ENCODE measurements at regions not wholly inside any gene's neighbourhood (a gene's known extent, or its start where the extent isn't known, plus 50 kb on each side); places are given as distances from the start of the nearest gene placed in this dataset.

DNA sequence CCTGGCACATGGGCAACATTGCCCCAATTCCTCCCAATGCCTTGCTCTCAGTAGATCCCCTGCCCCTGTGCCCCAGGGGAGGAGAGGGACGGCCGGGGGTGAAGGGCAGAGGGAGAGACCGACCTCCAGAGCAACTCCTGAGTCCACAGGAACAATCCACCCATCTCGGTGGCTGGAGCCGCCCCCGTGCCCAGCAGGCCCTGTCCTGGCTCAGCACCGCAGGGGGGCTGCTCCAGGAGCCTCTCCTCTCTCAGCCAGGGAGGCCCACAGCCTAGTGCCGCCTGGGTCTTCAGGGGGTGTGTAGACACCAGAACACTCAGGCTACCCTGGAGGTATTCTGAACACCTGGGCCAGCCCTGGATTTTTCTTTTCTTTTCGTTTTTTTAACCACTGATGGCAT lies 233.7 kb upstream of the SDK2 start:
- TF ChIP-seq, protein P1, sequence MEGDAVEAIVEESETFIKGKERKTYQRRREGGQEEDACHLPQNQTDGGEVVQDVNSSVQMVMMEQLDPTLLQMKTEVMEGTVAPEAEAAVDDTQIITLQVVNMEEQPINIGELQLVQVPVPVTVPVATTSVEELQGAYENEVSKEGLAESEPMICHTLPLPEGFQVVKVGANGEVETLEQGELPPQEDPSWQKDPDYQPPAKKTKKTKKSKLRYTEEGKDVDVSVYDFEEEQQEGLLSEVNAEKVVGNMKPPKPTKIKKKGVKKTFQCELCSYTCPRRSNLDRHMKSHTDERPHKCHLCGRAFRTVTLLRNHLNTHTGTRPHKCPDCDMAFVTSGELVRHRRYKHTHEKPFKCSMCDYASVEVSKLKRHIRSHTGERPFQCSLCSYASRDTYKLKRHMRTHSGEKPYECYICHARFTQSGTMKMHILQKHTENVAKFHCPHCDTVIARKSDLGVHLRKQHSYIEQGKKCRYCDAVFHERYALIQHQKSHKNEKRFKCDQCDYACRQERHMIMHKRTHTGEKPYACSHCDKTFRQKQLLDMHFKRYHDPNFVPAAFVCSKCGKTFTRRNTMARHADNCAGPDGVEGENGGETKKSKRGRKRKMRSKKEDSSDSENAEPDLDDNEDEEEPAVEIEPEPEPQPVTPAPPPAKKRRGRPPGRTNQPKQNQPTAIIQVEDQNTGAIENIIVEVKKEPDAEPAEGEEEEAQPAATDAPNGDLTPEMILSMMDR (IDR thresholded peaks at IDR 0.05), result no peak
- no peak for TF ChIP-seq EZH2 (IDR thresholded peaks at IDR 0.05)

All from neural progenitor cell (in vitro differentiated cells).